GM19397 (cell line): ENCODE measurements at regions not wholly inside any gene's neighbourhood (a gene's known extent, or its start where the extent isn't known, plus 50 kb on each side); places are given as distances from the start of the nearest gene placed in this dataset.
A peak's percentile ranks its signal among the peaks of the same experiment; 100 is the strongest.

Source experiments
- ATAC-seq: cut with Tn5 transposase; IDR thresholded peaks from one replicate; pipeline ENCODE4 v1.9.1; 2021; ENCODE audit warnings: mild to moderate bottlenecking, moderate library complexity; ENCODE audit not compliant: unreplicated experiment

GRCh38 chr5:142435410-142436115, 110.7 kb upstream of the SPRY4 start:
- ATAC-seq, result no peak

- ATAC-seq, result no peak
These were observed 109.4 kb upstream of the SPRY4 start for GRCh38 chr5:142434322-142434612.

GRCh38 chr5:142433526-142434321, 108.9 kb upstream of the SPRY4 start:
- no peak for ATAC-seq

GRCh38 chr5:142432961-142433360, 108.1 kb upstream of the SPRY4 start:
- ATAC-seq, result peak; percentile 8

GRCh38 chr5:142432369-142432863, 107.6 kb upstream of the SPRY4 start:
- ATAC-seq, result peak; percentile 51

GRCh38 chr5:142428773-142429473, 104.1 kb upstream of the SPRY4 start:
- no peak for ATAC-seq

GRCh38 chr5:142428036-142428772, 103.4 kb upstream of the SPRY4 start:
- ATAC-seq, result no peak

- ATAC-seq, result no peak
These were observed 102.7 kb upstream of the SPRY4 start for GRCh38 chr5:142427529-142427928.

GRCh38 chr5:142427015-142427364, 102.2 kb upstream of the SPRY4 start:
- no peak for ATAC-seq

GRCh38 chr5:142426129-142427014, 101.6 kb upstream of the SPRY4 start:
- ATAC-seq, result no peak

- no peak for ATAC-seq
These were observed 100.7 kb upstream of the SPRY4 start for GRCh38 chr5:142425286-142426065.

GRCh38 chr5:142422429-142422828, 97.6 kb upstream of the SPRY4 start:
- no peak for ATAC-seq

- ATAC-seq, result no peak
These were observed 97.0 kb upstream of the SPRY4 start for GRCh38 chr5:142421621-142422397.

GRCh38 chr5:142421228-142421617, 96.4 kb upstream of the SPRY4 start:
- no peak for ATAC-seq

GRCh38 chr5:142420561-142421227, 95.9 kb upstream of the SPRY4 start:
- no peak for ATAC-seq

- no peak for ATAC-seq
These were observed 87.8 kb upstream of the SPRY4 start for GRCh38 chr5:142412581-142412980.

- no peak for ATAC-seq
These were observed 87.0 kb upstream of the SPRY4 start for GRCh38 chr5:142411656-142412425.
